Tibial artery (tissue), 4 donors: ENCODE measurements at regions not wholly inside any gene's neighbourhood (a gene's known extent, or its start where the extent isn't known, plus 50 kb on each side); places are given as distances from the start of the nearest gene placed in this dataset.
"Not testable (repeated sequence)": the region's sequence is repeated elsewhere in the genome, so short reads cannot be mapped to it uniquely, and the experiment has no call there.

Experiments
- DNase-seq, 2 donors: peaks; one replicate each; pipeline ENCODE4 v3.0.0-alpha.2; 2019
- H3K27ac ChIP-seq, 2 donors: fragments of 200-600 bp; sonication (generic) in 1 of 2; 1 replicate in 1 of 2; 2 replicates in 1 of 2; pipeline ENCODE4 v1.5.1; 2018 to 2019; ENCODE audit warnings: mild to moderate bottlenecking in 1 of 2
- H3K27me3 ChIP-seq, 2 donors: fragments of 200-600 bp; sonication (generic) in 1 of 2; one replicate each; pipeline versions ENCODE4 v1.5.1 to v1.6.0; 2016 to 2019
- H3K36me3 ChIP-seq, 3 donors: fragments of 200-600 bp; sonication (generic) in 2 of 3; one replicate each; pipeline ENCODE4 v1.5.1; 2016 to 2019; ENCODE audit warnings: mild to moderate bottlenecking in 2 of 3
- H3K4me1 ChIP-seq, 4 donors: fragments of 200-600 bp; sonication (generic) in 2 of 4; 1 replicate in 3 of 4; 2 replicates in 1 of 4; pipeline ENCODE4 v1.5.1; 2016 to 2019
- H3K4me3 ChIP-seq, 2 donors: fragments of 200-600 bp; sonication (generic) in 1 of 2; 1 replicate in 1 of 2; 2 replicates in 1 of 2; pipeline ENCODE4 v1.5.1; 2018 to 2019; ENCODE audit warnings: mild to moderate bottlenecking in 2 of 2
- H3K9me3 ChIP-seq, 3 donors: fragments of 200-600 bp; sonication (generic) in 1 of 3; one replicate each; pipeline ENCODE4 v1.5.1; 2016 to 2019
- intact Hi-C: fragments of 100-400 bp; cut with DNase I; formaldehyde crosslinking; loops from one replicate; pipeline ENCODE4 v1.15.0; 2023; ENCODE audit warnings: low total_unique reads
- TF ChIP-seq, protein P1 (sequence below), 2 experiments: fragments of 200-600 bp in 1 of 2; fragments of 450-650 bp in 1 of 2; IDR thresholded peaks; one replicate each; pipeline ENCODE4 v1.5.1; 2017 to 2019; ENCODE audit warnings: antibody characterized with exemption in 2 of 2, mild to moderate bottlenecking in 1 of 2, moderate library complexity in 1 of 2

DNA sequence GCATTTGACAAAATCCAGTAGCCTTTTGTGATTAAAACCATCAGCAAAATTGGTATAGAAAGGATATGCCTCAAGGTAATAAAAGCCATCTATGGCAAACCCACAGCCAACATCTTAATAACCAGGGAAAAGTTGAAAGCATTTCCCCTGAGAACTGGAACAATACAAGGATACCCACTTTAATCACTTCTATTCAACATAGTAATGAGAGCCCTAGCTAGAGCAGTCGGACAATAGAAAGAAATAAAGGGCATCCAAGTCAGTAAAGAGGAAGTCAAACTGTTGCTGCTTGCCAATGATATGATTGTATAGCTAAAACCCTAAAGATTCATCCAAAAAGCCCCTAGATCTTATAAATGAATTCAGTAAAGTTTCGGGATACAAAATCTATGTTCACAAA, 1510.3 kb downstream of the PCDH9 start:
- TF ChIP-seq, protein P1, sequence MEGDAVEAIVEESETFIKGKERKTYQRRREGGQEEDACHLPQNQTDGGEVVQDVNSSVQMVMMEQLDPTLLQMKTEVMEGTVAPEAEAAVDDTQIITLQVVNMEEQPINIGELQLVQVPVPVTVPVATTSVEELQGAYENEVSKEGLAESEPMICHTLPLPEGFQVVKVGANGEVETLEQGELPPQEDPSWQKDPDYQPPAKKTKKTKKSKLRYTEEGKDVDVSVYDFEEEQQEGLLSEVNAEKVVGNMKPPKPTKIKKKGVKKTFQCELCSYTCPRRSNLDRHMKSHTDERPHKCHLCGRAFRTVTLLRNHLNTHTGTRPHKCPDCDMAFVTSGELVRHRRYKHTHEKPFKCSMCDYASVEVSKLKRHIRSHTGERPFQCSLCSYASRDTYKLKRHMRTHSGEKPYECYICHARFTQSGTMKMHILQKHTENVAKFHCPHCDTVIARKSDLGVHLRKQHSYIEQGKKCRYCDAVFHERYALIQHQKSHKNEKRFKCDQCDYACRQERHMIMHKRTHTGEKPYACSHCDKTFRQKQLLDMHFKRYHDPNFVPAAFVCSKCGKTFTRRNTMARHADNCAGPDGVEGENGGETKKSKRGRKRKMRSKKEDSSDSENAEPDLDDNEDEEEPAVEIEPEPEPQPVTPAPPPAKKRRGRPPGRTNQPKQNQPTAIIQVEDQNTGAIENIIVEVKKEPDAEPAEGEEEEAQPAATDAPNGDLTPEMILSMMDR (IDR thresholded peaks at IDR 0.05) = no peak
- no peak for DNase-seq
- Histone ChIP-seq H3K27me3 (no peaks in the 10 kb centered on the region), H3K4me1 (no peaks in the 10 kb centered on the region), H3K9me3 (no peaks in the 10 kb centered on the region), H3K27ac (no peak overlapping the region), H3K36me3 (no peaks in the 10 kb centered on the region), H3K4me3 (no peak overlapping the region)
- intact Hi-C loops = no loop called here

- H3K36me3 ChIP-seq = no peaks in the 10 kb centered on the region
- TF ChIP-seq, protein P1 (IDR thresholded peaks at IDR 0.05) = no peak
- no peaks in the 10 kb centered on the region for H3K27me3 ChIP-seq
- intact Hi-C loops = no loop called here
- H3K4me1 ChIP-seq = no peaks in the 10 kb centered on the region
- H3K27ac ChIP-seq = no peak overlapping the region
- no peaks in the 10 kb centered on the region for H3K9me3 ChIP-seq
- DNase-seq = no peak
- no peak overlapping the region for H3K4me3 ChIP-seq
Observed at GRCh38 chr13:65710514-65710913, 1519.6 kb downstream of the PCDH9 start.

- no peaks in the 10 kb centered on the region for H3K4me1 ChIP-seq
- H3K4me3 ChIP-seq = no peak overlapping the region
- H3K27me3 ChIP-seq = no peaks in the 10 kb centered on the region
- no peaks in the 10 kb centered on the region for H3K9me3 ChIP-seq
- intact Hi-C loops = no loop called here
- H3K27ac ChIP-seq = no peak overlapping the region
- TF ChIP-seq, protein P1 (IDR thresholded peaks at IDR 0.05) = no peak
- DNase-seq = no peak
- H3K36me3 ChIP-seq = no peaks in the 10 kb centered on the region
Observed at GRCh38 chr13:65697843-65698242, 1532.3 kb downstream of the PCDH9 start.

GRCh38 chr13:65679240-65679639, 1550.9 kb downstream of the PCDH9 start:
- Histone ChIP-seq H3K36me3 (no peaks in the 10 kb centered on the region), H3K27ac (no peak overlapping the region), H3K9me3 (no peaks in the 10 kb centered on the region), H3K4me1 (no peaks in the 10 kb centered on the region), H3K27me3 (no peaks in the 10 kb centered on the region), H3K4me3 (no peak overlapping the region)
- TF ChIP-seq, protein P1 (IDR thresholded peaks at IDR 0.05) = no peak
- DNase-seq = no peak
- intact Hi-C loops = no loop called here

- intact Hi-C loops = no loop called here
- DNase-seq = no peak
- H3K4me1 ChIP-seq = no peaks in the 10 kb centered on the region
- no peak overlapping the region for H3K27ac ChIP-seq
- no peak overlapping the region for H3K4me3 ChIP-seq
- no peaks in the 10 kb centered on the region for H3K27me3 ChIP-seq
- TF ChIP-seq, protein P1 (IDR thresholded peaks at IDR 0.05) = no peak
- H3K36me3 ChIP-seq = no peaks in the 10 kb centered on the region
- no peaks in the 10 kb centered on the region for H3K9me3 ChIP-seq
Observed at GRCh38 chr13:65677906-65678305, 1552.2 kb downstream of the PCDH9 start.

GRCh38 chr13:65675383-65675782, 1554.8 kb downstream of the PCDH9 start:
- H3K4me3 ChIP-seq, H3K27me3 ChIP-seq, intact Hi-C loops, DNase-seq, H3K27ac ChIP-seq, H3K4me1 ChIP-seq, H3K36me3 ChIP-seq, H3K9me3 ChIP-seq: not testable (repeated sequence)
